ENCODE measurements at regions not wholly inside any gene's neighbourhood (a gene's known extent, or its start where the extent isn't known, plus 50 kb on each side); places are given as distances from the start of the nearest gene placed in this dataset. TPM values are rescaled to one million over a fixed set of nuclear protein-coding genes. Genes with fewer than 3 reads are reported as not detected.

DNA sequence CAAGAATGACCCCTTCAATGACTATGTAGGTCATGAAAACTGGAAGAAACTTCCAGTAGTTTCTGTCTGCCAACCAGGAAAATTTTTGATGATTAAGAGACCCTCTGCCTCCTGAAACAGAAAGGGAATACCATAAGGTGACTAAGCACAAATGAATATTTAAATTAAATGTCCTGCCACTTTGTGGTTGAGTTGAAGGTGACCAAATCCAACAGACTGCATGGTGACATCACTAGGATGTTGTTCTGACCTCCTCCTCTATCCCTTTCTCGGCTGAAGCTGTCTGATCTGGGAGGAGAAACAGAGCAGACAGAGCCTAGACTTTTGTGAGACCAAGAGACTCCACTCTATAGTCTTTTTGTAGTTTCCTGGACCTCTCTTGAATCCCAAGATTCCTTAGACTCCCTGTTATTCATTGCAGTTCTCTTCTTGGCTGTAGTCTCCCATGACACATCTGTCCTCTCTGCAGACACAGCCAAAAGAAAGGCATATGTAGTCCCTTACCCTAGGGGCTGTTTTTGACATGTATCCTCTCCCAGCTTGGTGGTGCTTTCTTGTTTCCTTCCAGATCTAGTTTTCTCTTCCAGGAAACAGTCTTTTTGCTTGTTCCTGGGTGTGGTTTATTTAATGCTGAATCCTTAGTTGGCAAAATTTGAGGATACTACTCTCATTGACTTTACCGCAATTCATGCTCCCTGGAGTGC, 55.2 kb upstream of the UBE3A start (continued):
- TF ChIP-seq, protein P1, sequence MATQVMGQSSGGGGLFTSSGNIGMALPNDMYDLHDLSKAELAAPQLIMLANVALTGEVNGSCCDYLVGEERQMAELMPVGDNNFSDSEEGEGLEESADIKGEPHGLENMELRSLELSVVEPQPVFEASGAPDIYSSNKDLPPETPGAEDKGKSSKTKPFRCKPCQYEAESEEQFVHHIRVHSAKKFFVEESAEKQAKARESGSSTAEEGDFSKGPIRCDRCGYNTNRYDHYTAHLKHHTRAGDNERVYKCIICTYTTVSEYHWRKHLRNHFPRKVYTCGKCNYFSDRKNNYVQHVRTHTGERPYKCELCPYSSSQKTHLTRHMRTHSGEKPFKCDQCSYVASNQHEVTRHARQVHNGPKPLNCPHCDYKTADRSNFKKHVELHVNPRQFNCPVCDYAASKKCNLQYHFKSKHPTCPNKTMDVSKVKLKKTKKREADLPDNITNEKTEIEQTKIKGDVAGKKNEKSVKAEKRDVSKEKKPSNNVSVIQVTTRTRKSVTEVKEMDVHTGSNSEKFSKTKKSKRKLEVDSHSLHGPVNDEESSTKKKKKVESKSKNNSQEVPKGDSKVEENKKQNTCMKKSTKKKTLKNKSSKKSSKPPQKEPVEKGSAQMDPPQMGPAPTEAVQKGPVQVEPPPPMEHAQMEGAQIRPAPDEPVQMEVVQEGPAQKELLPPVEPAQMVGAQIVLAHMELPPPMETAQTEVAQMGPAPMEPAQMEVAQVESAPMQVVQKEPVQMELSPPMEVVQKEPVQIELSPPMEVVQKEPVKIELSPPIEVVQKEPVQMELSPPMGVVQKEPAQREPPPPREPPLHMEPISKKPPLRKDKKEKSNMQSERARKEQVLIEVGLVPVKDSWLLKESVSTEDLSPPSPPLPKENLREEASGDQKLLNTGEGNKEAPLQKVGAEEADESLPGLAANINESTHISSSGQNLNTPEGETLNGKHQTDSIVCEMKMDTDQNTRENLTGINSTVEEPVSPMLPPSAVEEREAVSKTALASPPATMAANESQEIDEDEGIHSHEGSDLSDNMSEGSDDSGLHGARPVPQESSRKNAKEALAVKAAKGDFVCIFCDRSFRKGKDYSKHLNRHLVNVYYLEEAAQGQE (IDR thresholded peaks at IDR 0.05; ENCODE audit: unreplicated experiment) = no peak
- TF ChIP-seq EZH2 (IDR thresholded peaks at IDR 0.05; ENCODE audit: low read depth, unreplicated experiment) = no peak

GRCh38 chr15:25492315-25492714, 53.5 kb upstream of the UBE3A start:
- peaks cover 3% of the 10 kb centered on the region; the same call in 2 of the 3 replicates for H3K36me3 Mint-ChIP-seq (ENCODE audit: low read depth)
- Histone ChIP-seq H4K20me1 (replicated peaks; ENCODE audit: insufficient read depth) (no peaks in the 10 kb centered on the region), H3K4me1 (ENCODE audit: insufficient read depth) (no peaks in the 10 kb centered on the region), H3K79me2 (replicated peaks; ENCODE audit: insufficient read depth) (no peaks in the 10 kb centered on the region), H3K4me3 (no peak overlapping the region), H3K36me3 (ENCODE audit: insufficient read depth) (no peaks in the 10 kb centered on the region; the same call in 1 of the 2 replicates), H3K4me2 (no peak overlapping the region), H2AFZ (no peak overlapping the region), H3K27me3 (ENCODE audit: insufficient read depth) (no peaks in the 10 kb centered on the region), H3F3A (replicated peaks; ENCODE audit: low read depth) (no peaks in the 10 kb centered on the region), H3K9me2 (ENCODE audit: insufficient read depth) (0 out of 2 replicates have a peak, but pooled peaks cover 5% of the 10 kb centered on the region), H3K27ac (ENCODE audit: low read depth) (no peak overlapping the region)
- TF ChIP-seq, protein P1 (IDR thresholded peaks at IDR 0.05; ENCODE audit: unreplicated experiment) = no peak
- no peak for TF ChIP-seq CREB1 (CRISPR knock-in tag; IDR thresholded peaks at IDR 0.05; ENCODE audit: low read depth)
- no peak for TF ChIP-seq ETS1 (IDR thresholded peaks at IDR 0.05)
- DNase-seq (ENCODE audit: low spot score) = no peak
- peaks cover 3% of the 10 kb centered on the region; the same call in 2 of the 3 replicates for H3K4me1 Mint-ChIP-seq
- H3K9me3 Mint-ChIP-seq = peaks cover 11% of the 10 kb centered on the region
- no peak for ATAC-seq
- H3K27me3 Mint-ChIP-seq (ENCODE audit: insufficient read depth, low read depth, poor library complexity) = no peaks in the 10 kb centered on the region
- no peak overlapping the region for H3K27ac Mint-ChIP-seq
- H3K4me3 Mint-ChIP-seq = no peak overlapping the region

Small RNA genes in the stretch of these regions (small RNA-seq; reads per million reads assigned to genes)
- not detected for gene AC023449.1 (ENCODE audit: low replicate concordance)

Data from GM23338 (cell line).